ENCODE measurements at regions not wholly inside any gene's neighbourhood (a gene's known extent, or its start where the extent isn't known, plus 50 kb on each side); places are given as distances from the start of the nearest gene placed in this dataset.
A peak's percentile ranks its signal among the peaks of the same experiment; 100 is the strongest.

DNA sequence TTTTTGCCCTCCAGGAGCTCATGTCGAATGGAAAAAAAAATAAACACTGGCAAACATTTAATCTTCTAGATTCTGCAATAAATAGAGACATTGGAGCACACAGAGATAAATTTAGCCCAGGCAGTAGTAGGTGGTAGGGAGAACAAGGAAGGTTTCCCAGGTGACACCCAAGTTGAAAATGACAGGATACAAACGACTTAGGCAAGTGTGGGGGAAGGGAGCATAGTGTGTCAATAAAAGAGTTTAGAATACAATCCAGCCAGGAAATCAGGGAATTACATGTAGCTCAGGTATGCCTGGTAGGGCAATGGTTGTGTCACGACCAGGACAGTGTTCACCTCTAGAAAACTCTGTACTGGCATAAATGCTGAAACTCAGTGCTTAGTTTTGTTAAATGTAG, 364.6 kb upstream of the AGTR1 start:
- H3K4me1 ChIP-seq: no peaks in the 10 kb centered on the region
- TF ChIP-seq POLR2A (IDR thresholded peaks at IDR 0.05) (no peak), EP300 (IDR thresholded peaks at IDR 0.05) (no peak), POLR2AphosphoS5 (IDR thresholded peaks at IDR 0.05) (no peak)
- TF ChIP-seq, protein P1, sequence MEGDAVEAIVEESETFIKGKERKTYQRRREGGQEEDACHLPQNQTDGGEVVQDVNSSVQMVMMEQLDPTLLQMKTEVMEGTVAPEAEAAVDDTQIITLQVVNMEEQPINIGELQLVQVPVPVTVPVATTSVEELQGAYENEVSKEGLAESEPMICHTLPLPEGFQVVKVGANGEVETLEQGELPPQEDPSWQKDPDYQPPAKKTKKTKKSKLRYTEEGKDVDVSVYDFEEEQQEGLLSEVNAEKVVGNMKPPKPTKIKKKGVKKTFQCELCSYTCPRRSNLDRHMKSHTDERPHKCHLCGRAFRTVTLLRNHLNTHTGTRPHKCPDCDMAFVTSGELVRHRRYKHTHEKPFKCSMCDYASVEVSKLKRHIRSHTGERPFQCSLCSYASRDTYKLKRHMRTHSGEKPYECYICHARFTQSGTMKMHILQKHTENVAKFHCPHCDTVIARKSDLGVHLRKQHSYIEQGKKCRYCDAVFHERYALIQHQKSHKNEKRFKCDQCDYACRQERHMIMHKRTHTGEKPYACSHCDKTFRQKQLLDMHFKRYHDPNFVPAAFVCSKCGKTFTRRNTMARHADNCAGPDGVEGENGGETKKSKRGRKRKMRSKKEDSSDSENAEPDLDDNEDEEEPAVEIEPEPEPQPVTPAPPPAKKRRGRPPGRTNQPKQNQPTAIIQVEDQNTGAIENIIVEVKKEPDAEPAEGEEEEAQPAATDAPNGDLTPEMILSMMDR (IDR thresholded peaks at IDR 0.05): no peak

DNA sequence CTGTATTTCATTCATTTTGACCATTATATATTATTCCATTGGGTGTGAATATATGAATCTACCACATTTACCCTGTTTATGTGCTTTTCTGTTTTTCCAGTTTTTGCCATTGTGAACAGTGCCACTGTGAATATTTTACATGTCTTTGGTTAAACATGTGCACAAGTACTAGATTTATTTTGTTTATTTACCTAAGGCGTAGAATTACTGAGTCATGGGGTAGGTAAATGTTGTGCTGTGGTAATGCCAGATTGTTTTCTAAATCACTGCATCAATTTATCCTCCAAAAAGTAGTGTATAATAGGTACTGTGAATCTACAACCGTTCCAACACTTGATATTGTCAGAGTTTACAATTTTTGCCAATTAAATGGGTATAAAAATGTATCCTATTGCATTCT, 362.1 kb upstream of the AGTR1 start:
- WGBS, 2 donors (ENCODE audit: low coverage in 1 of 2): 90 to 92% methylated on average over 2 of the region's 2 CpGs
- no peak overlapping the region for H3K27ac ChIP-seq
- ATAC-seq: no peak
- no peaks in the 10 kb centered on the region for H3K36me3 ChIP-seq
- H3K4me3 ChIP-seq: no peak overlapping the region
- no peaks in the 10 kb centered on the region for H3K27me3 ChIP-seq
- TF ChIP-seq EP300 (IDR thresholded peaks at IDR 0.05) (no peak), POLR2AphosphoS5 (IDR thresholded peaks at IDR 0.05) (no peak), POLR2A (IDR thresholded peaks at IDR 0.05) (no peak)
- TF ChIP-seq, protein P1 (IDR thresholded peaks at IDR 0.05): no peak
- H3K4me1 ChIP-seq: no peaks in the 10 kb centered on the region
- no peaks in the 10 kb centered on the region for H3K9me3 ChIP-seq

More for the DNA sequence above, 364.6 kb upstream of the AGTR1 start:
- no peak overlapping the region for H3K4me3 ChIP-seq
- no peak overlapping the region for H3K27ac ChIP-seq
- H3K27me3 ChIP-seq: no peaks in the 10 kb centered on the region
- no peaks in the 10 kb centered on the region for H3K9me3 ChIP-seq
- ATAC-seq: no peak
- no peaks in the 10 kb centered on the region for H3K36me3 ChIP-seq
- WGBS, 2 donors (ENCODE audit: low coverage in 1 of 2): 47 to 52% methylated on average over 3 of the region's 3 CpGs

DNA sequence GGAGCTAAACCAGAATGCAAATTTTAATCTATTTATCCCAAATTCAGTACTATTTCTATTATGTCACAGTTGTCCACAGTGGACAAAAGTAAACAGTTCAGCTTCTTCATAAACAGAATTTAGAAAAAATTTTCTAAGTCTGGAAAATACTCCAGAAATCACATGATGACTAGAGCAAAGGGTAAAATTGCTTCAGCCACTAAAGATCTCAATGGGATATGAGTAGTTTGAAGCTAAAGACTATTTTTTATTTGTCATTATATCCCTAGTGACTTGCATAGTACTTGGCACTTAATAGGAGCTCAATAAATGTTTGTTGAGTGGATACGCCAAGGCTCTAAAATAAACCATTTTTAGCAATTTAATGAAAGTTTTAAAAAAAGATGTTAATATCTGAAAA, 354.3 kb upstream of the AGTR1 start:
- peaks cover 0 to 9% (median 0%) of the 10 kb centered on the region in 3 donors for H3K9me3 ChIP-seq
- TF ChIP-seq POLR2A (IDR thresholded peaks at IDR 0.05) (no peak), POLR2AphosphoS5 (IDR thresholded peaks at IDR 0.05) (no peak), EP300 (IDR thresholded peaks at IDR 0.05) (no peak)
- TF ChIP-seq, protein P1 (IDR thresholded peaks at IDR 0.05): no peak
- no peaks in the 10 kb centered on the region for H3K4me1 ChIP-seq
- 40 to 68% methylated on average over 1 of the region's 1 CpG for WGBS, 2 donors (ENCODE audit: low coverage in 1 of 2)
- no peak overlapping the region for H3K4me3 ChIP-seq
- peak; percentile 34 for ATAC-seq
- no peak overlapping the region for H3K27ac ChIP-seq
- H3K27me3 ChIP-seq: no peaks in the 10 kb centered on the region
- H3K36me3 ChIP-seq: no peaks in the 10 kb centered on the region

DNA sequence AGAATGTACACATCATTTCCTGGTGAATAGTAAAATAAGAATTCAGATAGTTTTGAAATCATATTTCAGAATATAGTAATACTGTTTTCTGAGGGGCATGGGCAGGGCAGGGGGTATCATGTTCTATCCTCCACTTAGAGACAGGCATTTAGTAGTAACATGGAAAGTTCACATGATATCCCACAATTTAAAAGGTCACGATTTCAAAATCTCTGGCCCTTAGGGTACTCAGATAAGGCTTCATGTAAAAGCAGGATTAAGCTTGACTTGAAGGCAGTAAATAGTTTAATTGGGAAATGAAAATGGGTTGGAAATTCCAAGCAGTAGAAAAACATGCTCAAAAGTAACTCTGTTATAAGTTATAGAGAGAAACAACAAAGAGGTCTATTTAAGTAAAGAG, 353.2 kb upstream of the AGTR1 start:
- TF ChIP-seq POLR2A (IDR thresholded peaks at IDR 0.05) (no peak), POLR2AphosphoS5 (IDR thresholded peaks at IDR 0.05) (no peak), EP300 (IDR thresholded peaks at IDR 0.05) (no peak)
- TF ChIP-seq, protein P1 (IDR thresholded peaks at IDR 0.05): no peak
- Histone ChIP-seq H3K4me1 (no peaks in the 10 kb centered on the region), H3K27ac (no peak overlapping the region), H3K4me3 (no peak overlapping the region), H3K9me3 (peaks cover 0 to 9% (median 0%) of the 10 kb centered on the region in 3 donors), H3K27me3 (no peaks in the 10 kb centered on the region), H3K36me3 (no peaks in the 10 kb centered on the region)
- no peak for ATAC-seq
- WGBS, 2 donors (ENCODE audit: low coverage in 1 of 2): 75 to 80% methylated on average over 1 of the region's 1 CpG

DNA sequence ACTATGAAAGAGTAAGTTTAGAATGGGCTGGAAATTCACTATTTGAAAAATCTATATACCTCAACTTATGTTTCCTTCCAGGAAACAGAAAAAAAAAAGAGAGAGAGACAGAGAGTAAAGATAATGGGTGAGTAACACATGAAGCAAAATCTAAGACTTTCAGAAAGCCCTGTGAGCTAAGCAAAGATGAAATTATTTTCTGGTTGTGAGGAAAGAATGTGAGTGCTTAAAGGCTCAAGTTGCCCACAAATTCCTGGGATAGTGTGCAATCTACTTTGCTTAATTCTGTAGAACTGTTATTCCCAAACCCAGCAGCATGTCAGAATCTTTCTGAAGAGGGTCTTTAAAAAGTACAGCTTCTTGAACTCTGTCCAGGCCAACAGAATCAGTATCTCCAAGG, 337.7 kb upstream of the AGTR1 start:
- Histone ChIP-seq H3K4me3 (no peak overlapping the region), H3K36me3 (no peaks in the 10 kb centered on the region), H3K27ac (no peak overlapping the region), H3K4me1 (no peaks in the 10 kb centered on the region), H3K27me3 (no peaks in the 10 kb centered on the region), H3K9me3 (no peaks in the 10 kb centered on the region)
- no peak for TF ChIP-seq EP300 (IDR thresholded peaks at IDR 0.05)
- TF ChIP-seq, protein P1 (IDR thresholded peaks at IDR 0.05): no peak
- TF ChIP-seq POLR2A (IDR thresholded peaks at IDR 0.05): no peak
- TF ChIP-seq POLR2AphosphoS5 (IDR thresholded peaks at IDR 0.05): no peak
- ATAC-seq: no peak

Data from gastroesophageal sphincter (tissue), 4 donors.